ENCODE measurements at regions not wholly inside any gene's neighbourhood (a gene's known extent, or its start where the extent isn't known, plus 50 kb on each side); places are given as distances from the start of the nearest gene placed in this dataset.
"Not testable (repeated sequence)": the region's sequence is repeated elsewhere in the genome, so short reads cannot be mapped to it uniquely, and the experiment has no call there.

DNA sequence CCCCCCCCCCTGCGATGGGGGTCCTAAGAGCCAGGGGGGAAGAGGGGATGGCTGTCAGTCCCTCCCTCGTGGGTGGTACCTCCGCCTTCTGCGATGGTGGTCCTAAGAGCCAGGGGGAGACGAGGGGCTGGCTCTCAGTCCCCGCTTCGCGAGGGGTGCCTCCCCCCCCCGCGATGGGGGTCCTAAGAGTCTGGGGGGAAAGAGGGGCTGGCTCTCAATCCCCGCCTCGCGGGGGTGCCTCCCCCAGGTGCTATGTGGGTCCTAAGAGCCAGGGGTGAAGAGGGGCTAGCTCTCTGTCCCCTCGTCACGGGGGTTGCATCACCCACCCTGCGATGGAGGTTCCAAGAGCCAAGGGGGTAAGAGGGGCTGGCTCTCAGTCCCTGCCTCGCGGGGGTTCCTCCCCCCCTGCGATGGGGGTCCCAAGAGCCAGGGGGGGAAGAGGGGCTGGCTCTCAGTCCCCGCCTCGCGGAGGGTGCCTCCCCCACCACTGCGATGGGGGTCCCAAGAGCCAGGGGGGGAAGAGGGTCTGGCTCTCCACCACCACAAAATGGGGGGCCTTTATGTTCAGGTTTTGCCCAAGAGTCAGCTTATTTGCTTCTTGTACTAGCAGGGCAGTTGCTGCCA lies 2323.6 kb upstream of the PCDH20 start:
- not testable (repeated sequence) for TF ChIP-seq CTCF (IDR thresholded peaks at IDR 0.05); ZFX (IDR thresholded peaks at IDR 0.05; ENCODE audit: borderline replicate concordance)

Measured in 22Rv1 (cell line).